Activated T-cell treated with anti-CD3 and anti-CD28 coated beads, Interleukin-2, amount 50 U/mL, for 4 hours (primary cell): ENCODE measurements at regions not wholly inside any gene's neighbourhood (a gene's known extent, or its start where the extent isn't known, plus 50 kb on each side); places are given as distances from the start of the nearest gene placed in this dataset.
"Not testable (repeated sequence)": the region's sequence is repeated elsewhere in the genome, so short reads cannot be mapped to it uniquely, and the experiment has no call there.

Experiments used
- ATAC-seq, 2 donors: fragments of 200-7000 bp; cut with Tn5 transposase; one replicate each; pipeline ENCODE4 v1.10.0; 2021
- DNase-seq: peaks from one replicate; pipeline ENCODE4 v3.0.0-alpha.2; 2020
- H3K27me3 Mint-ChIP-seq: one replicate; pipeline ENCODE4 v1.8.0; 2021; ENCODE audit warnings: low read depth, mixed read lengths
- H3K36me3 Mint-ChIP-seq: one replicate; pipeline ENCODE4 v1.8.0; 2022; ENCODE audit warnings: mixed read lengths; ENCODE audit not compliant: insufficient read depth
- H3K4me1 Mint-ChIP-seq: one replicate; pipeline ENCODE4 v1.8.0; 2021; ENCODE audit warnings: low read depth, mixed read lengths
- H3K4me3 Mint-ChIP-seq: one replicate; pipeline ENCODE4 v1.8.0; 2021; ENCODE audit warnings: mild to moderate bottlenecking, moderate library complexity, mixed read lengths
- H3K9me3 Mint-ChIP-seq: one replicate; pipeline ENCODE4 v1.8.0; 2021; ENCODE audit warnings: mixed read lengths

- DNase-seq, result no peak
- H3K4me1 Mint-ChIP-seq, result no peaks in the 10 kb centered on the region
- H3K9me3 Mint-ChIP-seq, result no peaks in the 10 kb centered on the region
- no peak overlapping the region for H3K4me3 Mint-ChIP-seq
- no peak for ATAC-seq
- no peaks in the 10 kb centered on the region for H3K36me3 Mint-ChIP-seq
- H3K27me3 Mint-ChIP-seq, result no peaks in the 10 kb centered on the region
Measured at GRCh38 chr17:71855010-71855409, 265.8 kb upstream of the SOX9 start.

DNA sequence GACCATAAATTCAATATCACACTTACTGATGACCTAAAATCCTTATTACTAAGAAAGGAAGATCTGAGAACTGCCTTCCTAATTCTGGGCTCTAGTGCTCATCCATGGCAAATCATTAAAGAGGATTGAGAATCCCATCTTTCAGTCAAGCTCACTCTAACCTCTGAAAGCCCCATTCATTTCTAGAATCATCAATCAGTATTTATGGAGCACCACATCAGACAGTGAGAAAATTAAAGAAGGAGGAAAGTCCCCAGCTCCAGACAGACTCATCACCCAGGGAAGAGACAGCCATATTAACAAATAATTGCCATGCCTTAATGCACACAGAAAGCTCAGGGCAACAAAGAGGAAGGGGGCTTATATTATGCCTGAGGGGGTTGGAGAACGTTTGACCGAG lies 256.1 kb upstream of the SOX9 start:
- H3K4me1 Mint-ChIP-seq, result no peaks in the 10 kb centered on the region
- H3K9me3 Mint-ChIP-seq, result no peaks in the 10 kb centered on the region
- H3K36me3 Mint-ChIP-seq, result no peaks in the 10 kb centered on the region
- DNase-seq, result no peak
- no peaks in the 10 kb centered on the region for H3K27me3 Mint-ChIP-seq
- no peak overlapping the region for H3K4me3 Mint-ChIP-seq
- ATAC-seq, result no peak

DNA sequence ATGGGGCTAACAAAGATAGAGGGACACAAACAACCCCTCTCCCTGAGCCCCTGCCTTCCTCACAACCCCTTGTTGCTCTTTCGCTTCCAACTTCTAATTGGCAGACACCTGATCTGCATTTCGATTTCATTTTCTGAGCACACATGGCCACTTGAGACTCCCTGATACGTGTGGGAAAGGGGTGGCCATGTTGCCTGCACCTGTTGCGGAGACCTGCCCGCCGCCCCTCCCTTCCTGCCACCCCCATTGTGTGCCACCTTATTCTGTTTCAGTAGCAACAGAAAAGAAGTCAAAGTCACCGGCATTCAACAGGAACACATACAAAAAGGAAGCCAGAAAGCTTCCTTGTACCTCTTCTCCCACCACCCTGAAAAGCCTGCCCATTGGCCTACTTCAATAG lies 254.7 kb upstream of the SOX9 start:
- DNase-seq (no peak), ATAC-seq (no peak)
- H3K9me3 Mint-ChIP-seq, result no peaks in the 10 kb centered on the region
- H3K27me3 Mint-ChIP-seq, result no peaks in the 10 kb centered on the region
- no peak overlapping the region for H3K4me3 Mint-ChIP-seq
- no peaks in the 10 kb centered on the region for H3K4me1 Mint-ChIP-seq
- H3K36me3 Mint-ChIP-seq, result no peaks in the 10 kb centered on the region

- no peak for ATAC-seq
- no peaks in the 10 kb centered on the region for H3K4me1 Mint-ChIP-seq
Measured at GRCh38 chr17:71869293-71869692, 251.5 kb upstream of the SOX9 start.

DNA sequence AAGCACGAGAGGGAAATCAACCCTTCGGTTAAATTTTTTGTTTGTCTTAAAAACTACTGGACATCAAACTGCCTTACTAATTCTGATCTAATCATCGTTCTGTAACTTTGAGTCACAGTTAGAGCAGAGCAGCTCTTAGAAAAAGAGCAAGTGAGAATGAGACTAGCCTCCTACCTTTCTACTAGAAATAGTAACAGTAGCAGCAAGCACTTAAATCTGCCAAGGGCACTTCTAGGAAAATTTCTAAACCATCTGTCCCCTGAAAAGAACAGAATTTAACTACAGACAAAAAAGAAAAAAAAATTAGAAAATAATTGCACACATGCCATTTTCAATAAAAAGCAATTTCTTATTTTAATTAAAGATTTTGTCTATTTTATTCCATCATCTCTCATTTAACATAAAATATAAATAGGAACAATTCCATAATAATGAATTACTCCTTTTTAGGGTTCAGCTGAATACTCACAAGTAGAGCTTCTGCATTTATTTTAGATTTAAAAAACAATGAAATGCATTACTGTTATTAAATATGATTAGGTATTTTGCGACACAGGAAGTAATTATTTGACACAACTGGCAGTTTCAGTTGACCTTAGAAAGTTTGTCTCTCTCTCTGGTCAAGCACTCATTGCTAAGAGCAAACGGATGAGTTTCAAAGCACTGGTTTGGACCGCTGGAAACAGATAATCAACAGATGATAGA lies 250.8 kb upstream of the SOX9 start:
- Mint-ChIP-seq H3K4me1 (no peaks in the 10 kb centered on the region), H3K4me3 (no peak overlapping the region), H3K36me3 (no peaks in the 10 kb centered on the region), H3K9me3 (no peaks in the 10 kb centered on the region), H3K27me3 (no peaks in the 10 kb centered on the region)
- DNase-seq, result no peak
- ATAC-seq, result no peak

More at GRCh38 chr17:71869293-71869692, 251.5 kb upstream of the SOX9 start:
- no peaks in the 10 kb centered on the region for H3K36me3 Mint-ChIP-seq
- H3K9me3 Mint-ChIP-seq, result no peaks in the 10 kb centered on the region
- no peak overlapping the region for H3K4me3 Mint-ChIP-seq
- no peak for DNase-seq
- H3K27me3 Mint-ChIP-seq, result no peaks in the 10 kb centered on the region

- H3K4me3 Mint-ChIP-seq, result no peak overlapping the region
- no peaks in the 10 kb centered on the region for H3K27me3 Mint-ChIP-seq
- no peaks in the 10 kb centered on the region for H3K4me1 Mint-ChIP-seq
Measured at GRCh38 chr17:71870546-71870862, 250.3 kb upstream of the SOX9 start.

DNA sequence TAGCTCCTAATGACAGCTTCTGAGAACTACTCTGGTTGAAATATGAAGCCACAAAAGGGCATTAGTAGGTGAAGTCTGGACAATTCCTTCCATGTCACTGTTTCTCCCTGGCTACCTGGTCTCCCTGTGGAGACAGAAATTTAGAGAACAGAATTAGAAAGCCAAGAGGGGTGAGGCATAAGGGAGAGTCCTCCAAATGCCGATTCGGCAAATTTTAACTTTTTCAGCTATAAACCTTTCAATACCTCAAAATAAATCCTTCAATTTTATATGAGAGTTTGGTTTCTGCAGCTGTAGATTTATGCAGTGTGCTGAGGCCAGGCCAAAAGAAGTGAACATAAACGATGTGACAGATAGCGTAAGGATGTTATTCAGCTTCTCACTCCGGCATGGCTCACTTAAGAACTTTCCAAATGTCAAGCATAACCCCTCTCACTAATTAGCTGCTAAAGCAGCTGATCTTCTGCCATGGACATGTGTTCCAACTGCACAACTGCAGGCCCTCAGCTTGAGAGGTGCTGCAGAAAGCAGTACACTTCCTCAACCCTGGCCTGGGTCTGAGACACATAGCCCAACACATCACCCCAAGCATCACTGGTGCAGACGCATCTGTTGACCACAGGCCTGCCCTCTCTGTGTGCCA lies 247.9 kb upstream of the SOX9 start:
- Mint-ChIP-seq H3K27me3 (no peaks in the 10 kb centered on the region), H3K4me1 (no peaks in the 10 kb centered on the region), H3K9me3 (peaks cover 3% of the 10 kb centered on the region)

More at GRCh38 chr17:71870546-71870862, 250.3 kb upstream of the SOX9 start:
- Mint-ChIP-seq H3K9me3 (no peaks in the 10 kb centered on the region), H3K36me3 (no peaks in the 10 kb centered on the region)
- DNase-seq (no peak), ATAC-seq (no peak)

GRCh38 chr17:71874773-71875172 lies 246.0 kb upstream of the SOX9 start:
- not testable (repeated sequence) for H3K4me3 Mint-ChIP-seq, ATAC-seq, DNase-seq, H3K4me1 Mint-ChIP-seq, H3K27me3 Mint-ChIP-seq, H3K36me3 Mint-ChIP-seq, H3K9me3 Mint-ChIP-seq

More for the DNA sequence above, 247.9 kb upstream of the SOX9 start:
- ATAC-seq (no peak), DNase-seq (no peak)
- H3K36me3 Mint-ChIP-seq, result no peaks in the 10 kb centered on the region
- no peak overlapping the region for H3K4me3 Mint-ChIP-seq

GRCh38 chr17:71878271-71878670 lies 242.5 kb upstream of the SOX9 start:
- H3K36me3 Mint-ChIP-seq, result no peaks in the 10 kb centered on the region
- no peak overlapping the region for H3K4me3 Mint-ChIP-seq
- DNase-seq (no peak), ATAC-seq (no peak)
- no peaks in the 10 kb centered on the region for H3K27me3 Mint-ChIP-seq
- no peaks in the 10 kb centered on the region for H3K4me1 Mint-ChIP-seq
- H3K9me3 Mint-ChIP-seq, result peaks cover 3% of the 10 kb centered on the region

DNA sequence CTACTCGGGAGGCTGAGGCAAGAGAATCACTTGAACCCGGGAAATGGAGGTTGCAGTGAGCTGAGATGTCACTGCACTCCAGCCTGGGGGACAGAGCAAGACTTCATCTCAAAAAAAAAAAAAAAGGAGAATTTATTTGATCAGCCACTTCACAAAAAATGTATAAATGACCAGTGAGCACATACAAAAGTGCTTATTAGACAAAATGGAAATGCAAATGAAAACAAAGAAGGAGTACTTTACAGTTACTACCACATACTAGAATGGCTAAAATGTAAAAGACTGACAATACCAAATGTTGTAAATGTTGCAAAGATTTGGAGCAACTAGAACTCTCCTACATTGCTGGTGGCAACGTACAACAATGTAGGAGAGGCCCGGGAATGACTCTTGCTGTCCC lies 241.8 kb upstream of the SOX9 start:
- no peak overlapping the region for H3K4me3 Mint-ChIP-seq
- no peaks in the 10 kb centered on the region for H3K36me3 Mint-ChIP-seq
- DNase-seq (no peak), ATAC-seq (no peak)
- no peaks in the 10 kb centered on the region for H3K27me3 Mint-ChIP-seq
- peaks cover 3% of the 10 kb centered on the region for H3K9me3 Mint-ChIP-seq
- H3K4me1 Mint-ChIP-seq, result no peaks in the 10 kb centered on the region

DNA sequence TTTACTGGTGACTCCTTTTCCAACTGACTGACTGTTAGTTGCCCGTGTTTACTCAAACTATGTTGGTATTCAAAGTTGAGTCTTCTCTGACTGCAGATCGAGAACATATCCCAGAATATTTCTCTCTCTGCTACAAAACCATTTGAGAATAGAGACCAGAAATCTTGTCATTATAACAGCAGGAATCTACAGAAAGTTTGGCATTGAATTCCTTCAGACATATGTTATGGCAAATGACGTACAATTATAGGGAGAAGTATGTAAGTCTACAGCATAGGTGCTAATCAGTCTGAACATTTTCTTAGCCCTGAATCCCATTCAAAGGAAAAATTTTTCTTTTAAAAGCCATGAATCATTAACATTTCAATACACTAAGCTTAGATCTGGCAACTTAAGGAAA lies 239.8 kb upstream of the SOX9 start:
- Mint-ChIP-seq H3K36me3 (no peaks in the 10 kb centered on the region), H3K9me3 (peaks cover 7% of the 10 kb centered on the region), H3K4me1 (no peaks in the 10 kb centered on the region), H3K4me3 (no peak overlapping the region), H3K27me3 (no peaks in the 10 kb centered on the region)
- DNase-seq (no peak), ATAC-seq (no peak)

DNA sequence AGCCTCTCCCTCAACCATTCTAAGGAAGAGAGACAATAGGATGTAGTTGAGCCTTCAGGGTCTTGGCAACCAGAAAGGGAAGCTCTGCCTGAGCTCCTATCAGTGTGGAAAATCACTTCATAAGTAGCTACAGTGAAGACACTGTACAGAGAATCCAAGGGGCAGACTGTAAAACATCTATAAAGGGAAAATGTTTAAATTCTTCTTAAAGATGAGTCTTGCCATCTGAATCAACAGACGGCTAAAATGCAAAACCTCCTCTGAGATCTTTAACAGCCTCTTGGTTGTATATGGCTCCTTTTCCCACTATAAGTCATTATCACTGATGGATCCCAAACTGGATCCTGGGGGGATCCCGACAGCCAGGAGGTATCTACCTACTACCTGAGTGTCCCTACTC lies 239.2 kb upstream of the SOX9 start:
- ATAC-seq, result no peak
- DNase-seq, result no peak
- Mint-ChIP-seq H3K9me3 (peaks cover 4% of the 10 kb centered on the region), H3K27me3 (no peaks in the 10 kb centered on the region), H3K36me3 (no peaks in the 10 kb centered on the region), H3K4me3 (no peak overlapping the region), H3K4me1 (no peaks in the 10 kb centered on the region)

DNA sequence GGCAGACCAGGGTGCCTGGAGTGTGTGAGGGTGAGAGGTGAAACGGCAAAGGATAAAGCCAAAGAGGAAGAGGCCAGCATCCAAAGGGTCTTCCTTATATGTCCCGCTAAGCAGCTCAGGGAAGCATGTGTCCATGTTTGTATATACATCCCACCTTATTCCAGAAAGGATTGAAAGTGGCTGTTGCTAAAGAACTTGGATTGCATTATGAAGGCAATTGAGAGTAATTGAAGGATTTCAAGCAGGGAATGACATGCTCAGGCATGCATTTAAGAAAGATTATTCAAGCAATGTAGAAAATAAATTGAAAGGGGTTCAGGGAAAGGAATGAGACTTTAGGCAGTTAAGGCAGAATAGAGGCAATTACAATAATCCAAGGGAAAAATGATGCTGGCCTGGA lies 237.6 kb upstream of the SOX9 start:
- Mint-ChIP-seq H3K4me3 (no peak overlapping the region), H3K4me1 (no peaks in the 10 kb centered on the region), H3K36me3 (no peaks in the 10 kb centered on the region), H3K27me3 (no peaks in the 10 kb centered on the region), H3K9me3 (peaks cover 4% of the 10 kb centered on the region)
- ATAC-seq, result no peak
- DNase-seq, result no peak

DNA sequence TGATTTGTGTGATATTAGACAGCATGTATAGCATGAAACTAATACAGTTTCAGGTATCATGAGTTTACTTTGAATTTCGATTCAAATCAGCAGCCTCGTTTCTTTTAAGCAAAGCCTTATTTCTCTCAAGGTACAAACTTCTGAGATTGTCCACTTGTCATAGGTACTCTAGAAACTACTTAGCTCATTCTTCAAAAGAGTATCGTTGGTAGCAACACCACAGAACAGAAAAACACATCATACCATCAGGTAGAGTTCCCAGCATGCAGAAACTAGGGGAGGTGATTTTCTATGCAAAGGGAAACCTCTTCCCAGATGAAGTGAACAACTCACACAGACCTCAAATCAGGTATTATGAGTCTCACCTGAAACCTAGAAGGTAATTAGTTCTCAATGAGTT lies 237.0 kb upstream of the SOX9 start:
- ATAC-seq, result no peak
- no peak for DNase-seq
- Mint-ChIP-seq H3K36me3 (no peaks in the 10 kb centered on the region), H3K4me1 (no peaks in the 10 kb centered on the region), H3K9me3 (peaks cover 4% of the 10 kb centered on the region), H3K4me3 (no peak overlapping the region), H3K27me3 (no peaks in the 10 kb centered on the region)

GRCh38 chr17:71885662-71886061 lies 235.2 kb upstream of the SOX9 start:
- H3K27me3 Mint-ChIP-seq, result no peaks in the 10 kb centered on the region
- ATAC-seq (no peak), DNase-seq (no peak)
- no peaks in the 10 kb centered on the region for H3K36me3 Mint-ChIP-seq
- peaks cover 7% of the 10 kb centered on the region for H3K9me3 Mint-ChIP-seq
- no peaks in the 10 kb centered on the region for H3K4me1 Mint-ChIP-seq
- no peak overlapping the region for H3K4me3 Mint-ChIP-seq
